Astrocyte of the cerebellum (primary cell): ENCODE measurements at regions not wholly inside any gene's neighbourhood (a gene's known extent, or its start where the extent isn't known, plus 50 kb on each side); places are given as distances from the start of the nearest gene placed in this dataset.
"Not testable (repeated sequence)": the region's sequence is repeated elsewhere in the genome, so short reads cannot be mapped to it uniquely, and the experiment has no call there.

Source experiments
- DNase-seq: peaks from one replicate; pipeline ENCODE4 v3.0.0-alpha.2; 2011; ENCODE audit warnings: low read depth
- H3K4me3 ChIP-seq: 2 replicates; pipeline ENCODE4 v1.5.1; 2011; ENCODE audit warnings: mild to moderate bottlenecking, low read depth, low read length, moderate library complexity
- CTCF ChIP-seq: IDR thresholded peaks from 2 replicates; pipeline ENCODE4 v1.5.1; 2012; ENCODE audit warnings: low read length, low read depth, moderate library complexity, mild to moderate bottlenecking; ENCODE audit errors: missing control alignments
- in situ Hi-C: cut with HindIII; loops from 2 replicates; pipeline ENCODE4 v1.10.0; 2017; ENCODE audit warnings: low sequenced_read_pairs

GRCh38 chr11:112662554-112662953 is 298.7 kb upstream of the NCAM1 start:
- no peak overlapping the region for H3K4me3 ChIP-seq
- in situ Hi-C loops, result no loop called here
- no peak for DNase-seq
- TF ChIP-seq CTCF, result no peak

GRCh38 chr11:112663947-112664634 is 297.1 kb upstream of the NCAM1 start:
- no peak for TF ChIP-seq CTCF
- DNase-seq, result no peak
- no peak overlapping the region for H3K4me3 ChIP-seq
- in situ Hi-C loops, result no loop called here

- no peak overlapping the region for H3K4me3 ChIP-seq
- in situ Hi-C loops, result loop anchor here (5.0 kb wide), 1 partner anchor 62 kb away; no protein-coding TSS in a partner anchor
- no peak for DNase-seq
- TF ChIP-seq CTCF, result no peak
Observed at GRCh38 chr11:112665291-112665690, 295.9 kb upstream of the NCAM1 start.

- H3K4me3 ChIP-seq, result no peak overlapping the region
- in situ Hi-C loops, result loop anchor here (5.0 kb wide), 1 partner anchor 61 kb away; no protein-coding TSS in a partner anchor
- no peak for TF ChIP-seq CTCF
- no peak for DNase-seq
Observed at GRCh38 chr11:112666253-112666652, 295.0 kb upstream of the NCAM1 start.

GRCh38 chr11:112670806-112671570 is 290.2 kb upstream of the NCAM1 start:
- no peak overlapping the region for H3K4me3 ChIP-seq
- in situ Hi-C loops, result no loop called here
- no peak for TF ChIP-seq CTCF
- no peak for DNase-seq

- DNase-seq, in situ Hi-C loops, H3K4me3 ChIP-seq: not testable (repeated sequence)
Observed at GRCh38 chr11:112673401-112673800, 287.8 kb upstream of the NCAM1 start.

- no peak for DNase-seq
- in situ Hi-C loops, result no loop called here
- no peak for TF ChIP-seq CTCF
Observed at GRCh38 chr11:112685111-112685510, 276.1 kb upstream of the NCAM1 start.

More at GRCh38 chr11:112685111-112685510, 276.1 kb upstream of the NCAM1 start:
- no peak overlapping the region for H3K4me3 ChIP-seq
